Kasumi-1 (cell line): ENCODE measurements at regions not wholly inside any gene's neighbourhood (a gene's known extent, or its start where the extent isn't known, plus 50 kb on each side); places are given as distances from the start of the nearest gene placed in this dataset.
A peak's percentile ranks its signal among the peaks of the same experiment; 100 is the strongest.
"Not testable (repeated sequence)": the region's sequence is repeated elsewhere in the genome, so short reads cannot be mapped to it uniquely, and the experiment has no call there.

ENCODE experiments used
- DNase-seq, 2 experiments: peaks; one replicate each; lab custom pipeline; 2025; lab: John Stamatoyannopoulos, UW

- DNase-seq, result no peak
These were observed 348.7 kb upstream of the PCSK5 start for GRCh38 chr9:75541734-75542133.

GRCh38 chr9:75544815-75545214, 345.7 kb upstream of the PCSK5 start:
- DNase-seq, result no peak

GRCh38 chr9:75545287-75545686, 345.2 kb upstream of the PCSK5 start:
- DNase-seq, result no peak

GRCh38 chr9:75548871-75549270, 341.6 kb upstream of the PCSK5 start:
- no peak for DNase-seq

GRCh38 chr9:75551861-75552260, 338.6 kb upstream of the PCSK5 start:
- no peak for DNase-seq

GRCh38 chr9:75552941-75553340, 337.5 kb upstream of the PCSK5 start:
- DNase-seq, result no peak

- not testable (repeated sequence) for DNase-seq
These were observed 323.7 kb upstream of the PCSK5 start for GRCh38 chr9:75566813-75567212.

GRCh38 chr9:75570538-75570937, 319.9 kb upstream of the PCSK5 start:
- DNase-seq, result no peak

- DNase-seq, result no peak
These were observed 315.9 kb upstream of the PCSK5 start for GRCh38 chr9:75574569-75574968.

- DNase-seq, result no peak
These were observed 307.6 kb upstream of the PCSK5 start for GRCh38 chr9:75582870-75583269.

- DNase-seq, result peak; percentile 6 to 45
These were observed 301.7 kb upstream of the PCSK5 start for GRCh38 chr9:75588808-75589207.

GRCh38 chr9:75589497-75589896, 301.0 kb upstream of the PCSK5 start:
- DNase-seq, result no peak

GRCh38 chr9:75591972-75592371, 298.5 kb upstream of the PCSK5 start:
- DNase-seq, result no peak

GRCh38 chr9:75592586-75592985, 297.9 kb upstream of the PCSK5 start:
- DNase-seq, result no peak

GRCh38 chr9:75593920-75594319, 296.6 kb upstream of the PCSK5 start:
- no peak for DNase-seq

- no peak for DNase-seq
These were observed 291.3 kb upstream of the PCSK5 start for GRCh38 chr9:75599126-75599525.

- peak; percentile 2 to 13 for DNase-seq
These were observed 289.2 kb upstream of the PCSK5 start for GRCh38 chr9:75601280-75601679.

GRCh38 chr9:75602060-75602459, 288.4 kb upstream of the PCSK5 start:
- no peak for DNase-seq

- DNase-seq, result peak; percentile 82 to 84
These were observed 285.8 kb upstream of the PCSK5 start for GRCh38 chr9:75604661-75605060.

- DNase-seq, result peak; percentile 14 to 34
These were observed 283.0 kb upstream of the PCSK5 start for GRCh38 chr9:75607521-75607920.

GRCh38 chr9:75609401-75609800, 281.1 kb upstream of the PCSK5 start:
- no peak for DNase-seq

GRCh38 chr9:75610246-75610645, 280.2 kb upstream of the PCSK5 start:
- no peak for DNase-seq

GRCh38 chr9:75612205-75612604, 278.3 kb upstream of the PCSK5 start:
- no peak for DNase-seq

GRCh38 chr9:75612754-75613153, 277.7 kb upstream of the PCSK5 start:
- no peak for DNase-seq

GRCh38 chr9:75615284-75615683, 275.2 kb upstream of the PCSK5 start:
- DNase-seq, result no peak
